Esophagus muscularis mucosa (tissue), 4 donors: ENCODE measurements at regions not wholly inside any gene's neighbourhood (a gene's known extent, or its start where the extent isn't known, plus 50 kb on each side); places are given as distances from the start of the nearest gene placed in this dataset.

Experiments
- CTCF ChIP-seq, 3 experiments: fragments of 200-600 bp in 2 of 3; fragments of 450-650 bp in 1 of 3; sonication (generic) in 2 of 3; IDR thresholded peaks; one replicate each; pipeline ENCODE4 v1.5.1; 2017 to 2019; ENCODE audit warnings: antibody characterized with exemption in 3 of 3, mild to moderate bottlenecking in 2 of 3, moderate library complexity in 1 of 3
- EP300 ChIP-seq: sonication (generic); formaldehyde crosslinking; IDR thresholded peaks from one replicate; pipeline ENCODE4 v1.6.1; 2017; ENCODE audit warnings: antibody characterized with exemption
- POLR2A ChIP-seq: fragments of 450-650 bp; IDR thresholded peaks from one replicate; pipeline ENCODE4 v1.6.1; 2017; ENCODE audit warnings: antibody characterized with exemption, moderate library complexity, mild to moderate bottlenecking, low read depth
- POLR2AphosphoS5 ChIP-seq, 2 donors: sonication (generic); formaldehyde crosslinking; IDR thresholded peaks; one replicate each; pipeline ENCODE4 v1.6.1; 2017; ENCODE audit warnings: antibody characterized with exemption in 2 of 2

- TF ChIP-seq CTCF (IDR thresholded peaks at IDR 0.05) (no peak), POLR2A (no peak), POLR2AphosphoS5 (IDR thresholded peaks at IDR 0.05) (no peak), EP300 (no peak)
Observed at GRCh38 chr16:55999683-56000082, 124.5 kb upstream of the CES5A start.
